Fibroblast of lung (primary cell): ENCODE measurements at regions not wholly inside any gene's neighbourhood (a gene's known extent, or its start where the extent isn't known, plus 50 kb on each side); places are given as distances from the start of the nearest gene placed in this dataset.

Experiments
- CTCF ChIP-seq, 2 donors: IDR thresholded peaks in 1 of 2; conservative IDR thresholded peaks in 1 of 2; 1 replicate in 1 of 2; 2 replicates in 1 of 2; pipeline ENCODE4 v1.5.1; 2011 to 2012; ENCODE audit warnings: low read length in 2 of 2, control low read depth in 1 of 2, inconsistent platforms in 1 of 2, low read depth in 1 of 2, mild to moderate bottlenecking in 1 of 2
- EZH2 ChIP-seq: IDR thresholded peaks from 2 replicates; pipeline ENCODE4 v1.5.1; 2012; ENCODE audit warnings: low read length, control low read depth, mild to moderate bottlenecking; ENCODE audit errors: missing control alignments

- TF ChIP-seq CTCF (conservative IDR thresholded peaks at IDR 0.05 in 1 of 2, IDR thresholded peaks at IDR 0.05 in 1 of 2; ENCODE audit: low read depth in 1 of 2, low read length in 2 of 2) (no peak), EZH2 (no peak)
These were observed 177.8 kb upstream of the ZNF462 start for GRCh38 chr9:106684940-106685695.
